Dermis microvascular lymphatic vessel endothelial cell (primary cell): ENCODE measurements at regions not wholly inside any gene's neighbourhood (a gene's known extent, or its start where the extent isn't known, plus 50 kb on each side); places are given as distances from the start of the nearest gene placed in this dataset.
"Not testable (repeated sequence)": the region's sequence is repeated elsewhere in the genome, so short reads cannot be mapped to it uniquely, and the experiment has no call there.

Experiments
- DNase-seq, 2 donors: peaks; one replicate each; pipeline versions ENCODE4 v3.0.0 to v3.0.0-alpha.2; 2010; ENCODE audit warnings: low read depth in 2 of 2

- no peak for DNase-seq
Measured at GRCh38 chr5:138702166-138703077, 50.8 kb upstream of the CTNNA1 start.

GRCh38 chr5:138701678-138702077 is 51.5 kb upstream of the CTNNA1 start:
- DNase-seq = no peak

- no peak for DNase-seq
Measured at GRCh38 chr5:138700581-138701362, 52.5 kb upstream of the CTNNA1 start.

GRCh38 chr5:138699482-138699881 is 53.7 kb upstream of the CTNNA1 start:
- DNase-seq = no peak

- DNase-seq = no peak
Measured at GRCh38 chr5:138698713-138699112, 54.5 kb upstream of the CTNNA1 start.

- no peak for DNase-seq
Measured at GRCh38 chr5:138697720-138698360, 55.4 kb upstream of the CTNNA1 start.

- peak; percentile 4 to 84 for DNase-seq
Measured at GRCh38 chr5:138696501-138696900, 56.7 kb upstream of the CTNNA1 start.

- DNase-seq = no peak
Measured at GRCh38 chr5:138695781-138696180, 57.4 kb upstream of the CTNNA1 start.

- DNase-seq = no peak
Measured at GRCh38 chr5:138694146-138694545, 59.1 kb upstream of the CTNNA1 start.

GRCh38 chr5:138692370-138692769 is 60.9 kb upstream of the CTNNA1 start:
- DNase-seq = no peak

GRCh38 chr5:138686668-138687067 is 66.6 kb upstream of the CTNNA1 start:
- peak in 1 of 2 donors; percentile 81 for DNase-seq

GRCh38 chr5:138685193-138685745 is 68.0 kb upstream of the CTNNA1 start:
- no peak for DNase-seq

- DNase-seq = not testable (repeated sequence)
Measured at GRCh38 chr5:138682462-138682861, 70.8 kb upstream of the CTNNA1 start.

GRCh38 chr5:138678826-138679225 is 74.4 kb upstream of the CTNNA1 start:
- DNase-seq = not testable (repeated sequence)

- DNase-seq = no peak
Measured at GRCh38 chr5:138677782-138678181, 75.4 kb upstream of the CTNNA1 start.

GRCh38 chr5:138676556-138677193 is 76.5 kb upstream of the CTNNA1 start:
- DNase-seq = no peak

- DNase-seq = no peak
Measured at GRCh38 chr5:138676002-138676401, 77.2 kb upstream of the CTNNA1 start.

- DNase-seq = no peak
Measured at GRCh38 chr5:138668451-138669380, 84.5 kb upstream of the CTNNA1 start.

- DNase-seq = not testable (repeated sequence)
Measured at GRCh38 chr5:138667782-138668331, 85.4 kb upstream of the CTNNA1 start.

- DNase-seq = no peak
Measured at GRCh38 chr5:138666226-138666742, 86.9 kb upstream of the CTNNA1 start.
